Stimulated activated memory B cell treated with anti-CD40 and anti-IgM and Interleukin-4, amounts not matched to agents 10 μg/mL and 1 μg/mL and 100 μg/mL, for 72 hours (primary cell): ENCODE measurements at regions not wholly inside any gene's neighbourhood (a gene's known extent, or its start where the extent isn't known, plus 50 kb on each side); places are given as distances from the start of the nearest gene placed in this dataset.

ENCODE experiments used
- ATAC-seq: fragments of 150-1000 bp; cut with Tn5 transposase; 2 replicates; pipeline ENCODE4 v1.10.0; 2021
- H3K27ac Mint-ChIP-seq: one replicate; pipeline ENCODE4 v1.8.0; 2022; ENCODE audit warnings: mild to moderate bottlenecking, mixed read lengths
- H3K27me3 Mint-ChIP-seq: one replicate; pipeline ENCODE4 v1.8.0; 2022; ENCODE audit warnings: mixed read lengths
- H3K36me3 Mint-ChIP-seq: one replicate; pipeline ENCODE4 v1.8.0; 2022; ENCODE audit warnings: mixed read lengths
- H3K4me1 Mint-ChIP-seq: one replicate; pipeline ENCODE4 v1.8.0; 2022; ENCODE audit warnings: mixed read lengths
- H3K4me3 Mint-ChIP-seq: one replicate; pipeline ENCODE4 v1.8.0; 2022; ENCODE audit warnings: mild to moderate bottlenecking, moderate library complexity, mixed read lengths
- H3K9me3 Mint-ChIP-seq: one replicate; pipeline ENCODE4 v1.8.0; 2022; ENCODE audit warnings: mixed read lengths

DNA sequence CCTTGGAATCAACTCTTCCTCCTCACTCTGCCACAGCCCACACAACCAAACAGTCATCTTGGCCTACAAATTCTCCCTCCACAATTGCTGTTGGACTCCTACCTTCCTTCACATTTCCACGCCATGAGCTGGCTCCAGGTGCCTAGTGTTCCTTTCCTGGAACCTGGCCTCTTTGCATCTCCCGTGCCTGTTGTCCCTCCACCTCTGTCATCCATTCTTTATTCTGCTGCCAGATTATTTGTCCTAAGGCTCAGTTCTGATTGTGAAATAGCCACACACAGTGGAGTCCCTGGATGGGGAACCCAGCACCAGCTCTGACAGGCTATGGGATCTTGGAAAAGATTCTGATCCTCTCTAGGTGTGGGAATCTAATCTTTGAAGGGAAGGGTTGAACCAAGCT lies 109.1 kb upstream of the ANKH start:
- Mint-ChIP-seq H3K4me1 (peaks cover 8% of the 10 kb centered on the region), H3K27me3 (no peaks in the 10 kb centered on the region), H3K36me3 (no peaks in the 10 kb centered on the region), H3K27ac (no peak overlapping the region), H3K4me3 (no peak overlapping the region), H3K9me3 (no peaks in the 10 kb centered on the region)
- ATAC-seq = no peak

DNA sequence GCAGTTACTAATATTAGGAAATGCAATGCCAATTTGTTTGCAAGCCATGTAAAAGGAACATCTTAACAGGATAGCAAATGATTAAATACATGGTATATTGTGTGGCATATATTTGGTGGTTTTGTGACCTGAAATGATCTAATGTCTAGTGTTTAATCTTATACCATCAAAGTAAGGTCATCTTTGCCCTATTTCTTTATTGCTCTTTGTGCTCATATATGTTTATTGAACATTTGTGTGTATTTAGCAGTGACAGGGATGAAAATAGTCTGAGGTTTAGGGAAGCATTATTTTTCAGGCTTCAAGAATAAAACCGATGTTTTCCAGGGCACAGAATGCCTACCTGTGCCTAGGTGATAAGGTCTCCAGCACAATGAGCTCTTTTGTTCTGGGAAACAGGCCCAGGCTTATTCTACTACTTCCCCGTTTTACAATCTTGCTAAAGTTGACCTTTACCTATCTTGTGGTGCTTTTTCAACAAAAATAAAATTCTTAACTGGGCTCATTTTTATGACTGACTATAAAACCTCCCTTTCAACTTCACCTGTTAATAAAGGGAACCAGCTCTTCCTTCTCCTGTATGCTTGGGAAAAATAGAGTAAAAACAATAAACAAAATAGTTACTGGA lies 105.6 kb upstream of the ANKH start:
- Mint-ChIP-seq H3K4me3 (no peak overlapping the region), H3K27ac (no peak overlapping the region), H3K9me3 (no peaks in the 10 kb centered on the region), H3K36me3 (no peaks in the 10 kb centered on the region), H3K27me3 (no peaks in the 10 kb centered on the region), H3K4me1 (no peaks in the 10 kb centered on the region)
- no peak for ATAC-seq

DNA sequence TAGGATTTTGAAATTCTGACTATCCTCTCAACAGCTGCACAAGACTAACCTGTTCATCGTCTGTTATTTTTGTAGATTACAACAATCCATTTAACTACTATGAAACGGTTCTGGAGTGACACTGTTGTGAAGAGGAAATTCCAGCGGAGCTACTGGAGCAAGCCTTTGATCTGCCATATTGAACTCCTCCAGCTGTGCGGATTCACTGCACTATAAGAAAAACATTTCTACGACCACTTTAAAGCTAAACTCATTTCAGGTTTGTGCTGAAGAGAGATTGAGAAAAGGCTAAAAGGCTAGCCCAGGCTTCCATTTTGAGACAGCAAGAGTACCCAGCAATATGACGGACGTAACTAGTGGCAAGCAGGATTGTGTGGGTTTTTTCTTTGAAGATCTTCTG lies 104.9 kb upstream of the ANKH start:
- Mint-ChIP-seq H3K27ac (no peak overlapping the region), H3K4me3 (no peak overlapping the region), H3K9me3 (no peaks in the 10 kb centered on the region), H3K4me1 (no peaks in the 10 kb centered on the region), H3K27me3 (no peaks in the 10 kb centered on the region), H3K36me3 (no peaks in the 10 kb centered on the region)
- no peak for ATAC-seq

DNA sequence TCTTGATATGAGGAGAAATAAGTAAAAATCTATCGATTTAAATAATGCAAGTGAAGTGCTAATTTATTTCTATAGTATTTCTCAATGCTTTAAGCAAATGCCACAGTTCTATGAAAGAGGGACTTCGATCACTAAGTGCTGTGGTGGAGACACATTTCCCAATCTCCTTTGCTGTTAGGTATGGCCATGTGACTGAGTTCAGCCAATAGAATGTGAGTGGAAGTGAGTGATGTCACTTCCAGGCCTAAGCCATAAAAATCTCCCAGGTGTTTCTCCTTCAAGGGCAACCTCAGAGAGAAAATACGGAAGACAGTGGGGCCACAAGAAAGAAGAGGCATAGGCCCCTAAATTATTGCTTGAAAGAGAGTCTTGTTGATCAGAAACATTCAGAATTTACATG lies 100.3 kb upstream of the ANKH start:
- no peak for ATAC-seq
- Mint-ChIP-seq H3K27ac (no peak overlapping the region), H3K4me1 (no peaks in the 10 kb centered on the region), H3K4me3 (no peak overlapping the region), H3K9me3 (no peaks in the 10 kb centered on the region), H3K36me3 (no peaks in the 10 kb centered on the region), H3K27me3 (no peaks in the 10 kb centered on the region)

GRCh38 chr5:14968796-14969195 lies 97.2 kb upstream of the ANKH start:
- ATAC-seq = no peak
- no peaks in the 10 kb centered on the region for H3K27me3 Mint-ChIP-seq
- no peak overlapping the region for H3K4me3 Mint-ChIP-seq
- H3K27ac Mint-ChIP-seq = no peak overlapping the region
- H3K4me1 Mint-ChIP-seq = no peaks in the 10 kb centered on the region
- no peaks in the 10 kb centered on the region for H3K9me3 Mint-ChIP-seq
- no peaks in the 10 kb centered on the region for H3K36me3 Mint-ChIP-seq

- no peaks in the 10 kb centered on the region for H3K9me3 Mint-ChIP-seq
- no peak overlapping the region for H3K4me3 Mint-ChIP-seq
- ATAC-seq = no peak
- H3K27me3 Mint-ChIP-seq = no peaks in the 10 kb centered on the region
- H3K27ac Mint-ChIP-seq = no peak overlapping the region
- H3K4me1 Mint-ChIP-seq = no peaks in the 10 kb centered on the region
- H3K36me3 Mint-ChIP-seq = no peaks in the 10 kb centered on the region
Observed at GRCh38 chr5:14967166-14967565, 95.6 kb upstream of the ANKH start.

DNA sequence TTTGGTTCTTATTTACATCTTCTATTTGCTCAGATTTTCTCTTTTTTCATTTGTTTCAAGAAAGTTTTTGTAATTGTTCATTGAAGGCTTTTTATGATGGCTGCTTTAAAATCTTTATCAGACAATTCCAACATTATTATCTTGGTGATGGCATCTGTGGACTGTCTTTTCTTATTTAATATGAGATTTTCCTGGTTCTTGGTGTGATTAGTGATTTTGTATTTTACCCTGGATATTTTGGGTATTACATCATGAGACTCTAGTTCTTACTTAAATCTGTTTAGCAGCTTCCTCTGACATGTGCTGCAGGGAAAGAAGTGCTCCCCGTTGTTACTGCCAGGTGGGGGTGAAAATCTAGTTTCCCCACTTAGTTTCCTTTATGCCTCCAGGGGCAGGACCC lies 94.2 kb upstream of the ANKH start:
- H3K27ac Mint-ChIP-seq = no peak overlapping the region
- no peaks in the 10 kb centered on the region for H3K4me1 Mint-ChIP-seq
- no peaks in the 10 kb centered on the region for H3K36me3 Mint-ChIP-seq
- no peak for ATAC-seq
- H3K27me3 Mint-ChIP-seq = no peaks in the 10 kb centered on the region
- H3K9me3 Mint-ChIP-seq = no peaks in the 10 kb centered on the region
- H3K4me3 Mint-ChIP-seq = no peak overlapping the region

GRCh38 chr5:14962604-14963003 lies 91.0 kb upstream of the ANKH start:
- Mint-ChIP-seq H3K27me3 (no peaks in the 10 kb centered on the region), H3K9me3 (no peaks in the 10 kb centered on the region), H3K36me3 (no peaks in the 10 kb centered on the region), H3K27ac (no peak overlapping the region), H3K4me3 (no peak overlapping the region), H3K4me1 (peaks cover 2% of the 10 kb centered on the region)
- ATAC-seq = no peak

DNA sequence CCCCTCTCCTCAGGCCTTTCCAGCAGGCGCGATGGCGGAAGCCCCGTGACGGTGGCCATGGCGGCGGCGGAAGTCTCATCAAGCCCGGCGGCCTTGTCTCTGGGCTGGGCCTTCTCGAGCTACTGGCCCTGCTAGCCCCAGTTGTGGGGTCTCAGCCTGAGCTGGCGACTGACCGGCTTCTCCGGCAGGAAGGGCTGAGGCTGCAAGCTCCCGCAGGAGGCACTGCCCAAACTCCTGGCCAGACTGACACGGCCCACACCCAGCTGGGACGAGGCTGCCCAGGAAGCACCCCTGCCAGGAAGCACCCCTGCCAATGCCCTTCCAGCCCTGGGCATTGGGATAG lies 88.5 kb upstream of the ANKH start:
- Mint-ChIP-seq H3K27ac (no peak overlapping the region), H3K4me3 (no peak overlapping the region), H3K9me3 (no peaks in the 10 kb centered on the region), H3K36me3 (no peaks in the 10 kb centered on the region), H3K27me3 (no peaks in the 10 kb centered on the region), H3K4me1 (peaks cover 6% of the 10 kb centered on the region)
- ATAC-seq = no peak

GRCh38 chr5:14959399-14960119 lies 88.0 kb upstream of the ANKH start:
- Mint-ChIP-seq H3K4me1 (peaks cover 6% of the 10 kb centered on the region), H3K4me3 (no peak overlapping the region), H3K36me3 (no peaks in the 10 kb centered on the region), H3K9me3 (no peaks in the 10 kb centered on the region), H3K27ac (no peak overlapping the region), H3K27me3 (no peaks in the 10 kb centered on the region)
- ATAC-seq = no peak

DNA sequence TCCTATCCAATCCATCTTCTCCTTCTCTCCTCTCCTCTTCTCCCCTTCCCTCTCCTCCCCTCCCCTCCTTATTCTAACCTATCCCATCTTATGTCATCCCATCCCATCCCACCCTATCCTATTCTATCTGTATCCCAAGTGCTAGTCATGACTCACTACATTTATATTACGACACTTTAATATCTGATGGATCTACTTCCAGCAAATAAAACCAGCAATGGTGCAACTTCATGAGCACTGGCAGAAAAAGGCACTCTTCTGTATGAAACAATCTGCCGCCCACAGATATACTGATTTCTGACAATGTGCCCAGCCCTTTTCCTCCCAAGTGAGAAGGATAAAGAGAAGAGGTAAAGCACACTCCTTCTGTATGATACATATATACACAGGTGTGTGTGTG lies 86.6 kb upstream of the ANKH start:
- Mint-ChIP-seq H3K9me3 (no peaks in the 10 kb centered on the region), H3K4me1 (peaks cover 6% of the 10 kb centered on the region), H3K4me3 (no peak overlapping the region), H3K36me3 (no peaks in the 10 kb centered on the region), H3K27ac (no peak overlapping the region), H3K27me3 (no peaks in the 10 kb centered on the region)
- ATAC-seq = no peak

DNA sequence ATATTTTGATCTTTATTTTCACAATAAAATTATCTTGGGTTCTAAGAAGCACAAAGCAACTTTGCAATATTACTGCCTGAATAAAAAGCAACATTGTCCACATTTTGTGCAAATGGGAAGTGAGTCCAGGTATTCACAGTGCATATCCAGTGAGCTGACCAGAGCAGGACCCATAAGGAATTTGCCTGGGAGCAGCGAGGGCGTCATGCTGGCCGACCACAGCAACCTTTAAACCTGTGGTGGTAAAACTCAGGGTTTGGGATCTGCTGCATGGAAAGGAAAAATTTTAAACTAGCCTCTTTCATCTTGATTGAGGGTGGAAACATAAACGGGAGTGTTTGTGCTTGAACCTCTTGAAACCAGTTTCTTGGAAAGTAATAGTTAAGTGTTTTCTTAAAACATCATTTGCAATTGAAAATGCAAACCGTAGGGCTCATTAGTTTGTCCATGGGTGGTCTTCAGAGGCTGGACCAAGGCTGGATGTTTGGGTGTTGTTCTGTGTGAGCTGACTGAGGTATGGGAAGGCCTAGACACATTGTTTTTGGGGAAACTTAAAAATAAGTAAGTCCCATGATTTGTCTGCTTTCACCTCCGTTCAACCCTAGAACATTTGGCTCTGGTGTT lies 85.0 kb upstream of the ANKH start:
- no peak for ATAC-seq
- no peak overlapping the region for H3K27ac Mint-ChIP-seq
- no peaks in the 10 kb centered on the region for H3K9me3 Mint-ChIP-seq
- no peaks in the 10 kb centered on the region for H3K27me3 Mint-ChIP-seq
- H3K36me3 Mint-ChIP-seq = no peaks in the 10 kb centered on the region
- peaks cover 6% of the 10 kb centered on the region for H3K4me1 Mint-ChIP-seq
- no peak overlapping the region for H3K4me3 Mint-ChIP-seq

DNA sequence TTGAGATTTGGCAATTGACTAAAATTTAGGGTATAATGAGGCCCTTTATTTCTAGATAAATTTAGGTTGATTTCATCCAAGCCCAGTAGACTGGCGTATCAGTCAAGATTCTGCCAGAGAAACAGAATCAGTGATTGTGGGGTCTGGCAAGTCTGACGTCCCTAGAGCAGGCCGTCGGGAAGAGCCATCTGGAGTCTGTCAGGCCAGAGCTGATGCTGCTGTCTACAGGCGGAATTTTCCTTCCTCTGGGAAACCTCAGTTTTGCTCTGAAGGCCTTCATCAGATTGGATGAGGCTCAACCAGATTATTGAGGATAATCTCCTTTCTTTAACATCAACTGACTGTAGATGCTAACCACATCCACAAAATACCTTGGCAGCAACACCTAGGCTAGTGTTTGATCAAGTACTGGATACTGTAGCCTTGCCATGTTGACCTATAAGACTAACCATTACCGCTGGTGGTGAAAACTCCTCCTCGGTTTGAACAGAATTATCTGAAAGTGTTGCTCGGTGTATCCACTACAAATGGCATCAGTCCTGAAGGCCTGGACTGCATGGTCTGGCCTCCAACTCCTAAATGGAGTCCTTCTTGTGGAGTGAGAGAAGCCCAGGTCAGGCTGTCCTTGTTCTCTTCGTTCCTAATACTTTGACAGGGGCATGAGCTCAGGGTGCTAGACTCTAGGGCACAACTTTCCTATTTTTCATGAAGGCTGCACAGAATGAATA lies 83.2 kb upstream of the ANKH start:
- no peaks in the 10 kb centered on the region for H3K27me3 Mint-ChIP-seq
- H3K4me3 Mint-ChIP-seq = no peak overlapping the region
- H3K4me1 Mint-ChIP-seq = peaks cover 6% of the 10 kb centered on the region
- H3K36me3 Mint-ChIP-seq = no peaks in the 10 kb centered on the region
- no peak overlapping the region for H3K27ac Mint-ChIP-seq
- H3K9me3 Mint-ChIP-seq = no peaks in the 10 kb centered on the region
- no peak for ATAC-seq

DNA sequence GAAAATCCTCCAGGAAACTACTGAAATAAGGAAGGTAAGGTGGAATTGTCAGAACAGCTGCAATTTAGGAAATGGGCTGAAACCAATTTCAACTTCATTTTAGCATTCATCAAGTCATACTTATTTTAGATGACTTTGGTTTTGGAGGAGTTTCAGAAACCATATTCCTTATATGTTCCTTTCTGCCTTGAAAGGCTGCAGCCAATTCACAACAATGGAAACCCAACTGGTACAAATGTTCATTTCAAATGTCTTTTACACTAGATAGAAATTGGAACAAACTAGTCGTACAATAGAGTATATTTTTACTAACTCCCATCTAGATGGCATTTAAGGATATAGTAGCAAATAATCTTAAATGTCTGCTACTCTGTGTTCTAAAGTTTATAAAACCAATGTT lies 82.6 kb upstream of the ANKH start:
- H3K4me3 Mint-ChIP-seq = no peak overlapping the region
- H3K36me3 Mint-ChIP-seq = no peaks in the 10 kb centered on the region
- no peaks in the 10 kb centered on the region for H3K27me3 Mint-ChIP-seq
- peaks cover 6% of the 10 kb centered on the region for H3K4me1 Mint-ChIP-seq
- no peak overlapping the region for H3K27ac Mint-ChIP-seq
- H3K9me3 Mint-ChIP-seq = no peaks in the 10 kb centered on the region
- ATAC-seq = no peak

- no peaks in the 10 kb centered on the region for H3K9me3 Mint-ChIP-seq
- H3K27ac Mint-ChIP-seq = no peak overlapping the region
- no peak overlapping the region for H3K4me3 Mint-ChIP-seq
- ATAC-seq = no peak
- H3K27me3 Mint-ChIP-seq = no peaks in the 10 kb centered on the region
- no peaks in the 10 kb centered on the region for H3K36me3 Mint-ChIP-seq
- peaks cover 6% of the 10 kb centered on the region for H3K4me1 Mint-ChIP-seq
Observed at GRCh38 chr5:14953075-14953607, 81.6 kb upstream of the ANKH start.
